OCI-LY1 (cell line): ENCODE measurements at regions not wholly inside any gene's neighbourhood (a gene's known extent, or its start where the extent isn't known, plus 50 kb on each side); places are given as distances from the start of the nearest gene placed in this dataset.

Experiments
- H2AFZ ChIP-seq: fragments of 200-600 bp; sonication (generic), shearing (Covaris generic); 2 replicates; pipeline ENCODE4 v1.6.0; 2014; ENCODE audit warnings: antibody characterized with exemption, mild to moderate bottlenecking, low read length
- H3F3A ChIP-seq: fragments of 200-600 bp; sonication (generic), shearing (Covaris generic); 2 replicates; pipeline ENCODE4 v1.6.0; 2014; ENCODE audit warnings: mild to moderate bottlenecking, antibody characterized with exemption, low read length, moderate library complexity; ENCODE audit not compliant: insufficient read depth
- H3K27ac ChIP-seq: fragments of 200-600 bp; sonication (generic); 2 replicates; pipeline ENCODE4 v1.5.1; 2014; ENCODE audit warnings: low read length, mixed run types, mild to moderate bottlenecking, low read depth; ENCODE audit not compliant: poor library complexity, severe bottlenecking
- H3K27me3 ChIP-seq: fragments of 200-600 bp; sonication (generic); 2 replicates; pipeline ENCODE4 v1.6.0; 2014; ENCODE audit warnings: antibody characterized with exemption, mild to moderate bottlenecking, low read length, moderate library complexity; ENCODE audit not compliant: insufficient read depth
- H3K36me3 ChIP-seq: fragments of 200-600 bp; sonication (generic); 2 replicates; pipeline ENCODE4 v1.6.1; 2014; ENCODE audit warnings: mild to moderate bottlenecking, antibody characterized with exemption, low read length, moderate library complexity, mixed read lengths; ENCODE audit not compliant: insufficient read depth
- H3K4me1 ChIP-seq: fragments of 200-600 bp; sonication (generic); 2 replicates; pipeline ENCODE4 v1.5.1; 2014; ENCODE audit warnings: mild to moderate bottlenecking, low read length, moderate library complexity; ENCODE audit not compliant: insufficient read depth, severe bottlenecking
- H3K4me2 ChIP-seq: fragments of 200-600 bp; sonication (generic), shearing (Covaris generic); 2 replicates; pipeline ENCODE4 v1.6.1; 2014; ENCODE audit warnings: low read length
- H3K4me3 ChIP-seq: fragments of 200-600 bp; sonication (generic); 2 replicates; pipeline ENCODE4 v1.5.1; 2014; ENCODE audit warnings: low read length, low read depth, mild to moderate bottlenecking, mixed read lengths; ENCODE audit not compliant: poor library complexity, severe bottlenecking
- H3K79me2 ChIP-seq: fragments of 200-600 bp; shearing (Covaris generic); 2 replicates; pipeline ENCODE4 v1.6.1; 2016; ENCODE audit warnings: mixed run types, low read length, mixed read lengths; ENCODE audit not compliant: insufficient read depth
- H3K9ac ChIP-seq: fragments of 200-600 bp; sonication (generic), shearing (Covaris generic); 2 replicates; pipeline ENCODE4 v1.6.1; 2014; ENCODE audit warnings: mild to moderate bottlenecking, low read length, mixed read lengths
- H3K9me2 ChIP-seq: fragments of 200-600 bp; sonication (generic), shearing (Covaris generic); 2 replicates; pipeline ENCODE4 v1.6.1; 2014; ENCODE audit warnings: low read depth, mild to moderate bottlenecking, low read length, mixed read lengths
- H3K9me3 ChIP-seq: fragments of 200-600 bp; shearing (Covaris generic); 2 replicates; pipeline ENCODE4 v1.6.1; 2014; ENCODE audit warnings: low read length, mixed read lengths
- H4K20me1 ChIP-seq: fragments of 200-600 bp; sonication (generic), shearing (Covaris generic); 2 replicates; pipeline ENCODE4 v1.6.0; 2016; ENCODE audit warnings: mild to moderate bottlenecking, low read length; ENCODE audit not compliant: insufficient read depth
- EZH2 ChIP-seq: fragments of 200-600 bp; sonication (generic), shearing (Covaris generic); IDR thresholded peaks from 2 replicates; pipeline ENCODE4 v1.8.0; 2017; ENCODE audit warnings: borderline replicate concordance, mixed run types, mild to moderate bottlenecking, antibody characterized with exemption, low read length, moderate library complexity, mixed read lengths
- TF ChIP-seq, protein P1 (sequence below): fragments of 200-600 bp; sonication (generic), shearing (Covaris generic); IDR thresholded peaks from 2 replicates; pipeline ENCODE4 v1.5.1; 2017; ENCODE audit warnings: mild to moderate bottlenecking, antibody characterized with exemption, low read length, moderate library complexity, mixed read lengths

- no peak for TF ChIP-seq EZH2
- TF ChIP-seq, protein P1, sequence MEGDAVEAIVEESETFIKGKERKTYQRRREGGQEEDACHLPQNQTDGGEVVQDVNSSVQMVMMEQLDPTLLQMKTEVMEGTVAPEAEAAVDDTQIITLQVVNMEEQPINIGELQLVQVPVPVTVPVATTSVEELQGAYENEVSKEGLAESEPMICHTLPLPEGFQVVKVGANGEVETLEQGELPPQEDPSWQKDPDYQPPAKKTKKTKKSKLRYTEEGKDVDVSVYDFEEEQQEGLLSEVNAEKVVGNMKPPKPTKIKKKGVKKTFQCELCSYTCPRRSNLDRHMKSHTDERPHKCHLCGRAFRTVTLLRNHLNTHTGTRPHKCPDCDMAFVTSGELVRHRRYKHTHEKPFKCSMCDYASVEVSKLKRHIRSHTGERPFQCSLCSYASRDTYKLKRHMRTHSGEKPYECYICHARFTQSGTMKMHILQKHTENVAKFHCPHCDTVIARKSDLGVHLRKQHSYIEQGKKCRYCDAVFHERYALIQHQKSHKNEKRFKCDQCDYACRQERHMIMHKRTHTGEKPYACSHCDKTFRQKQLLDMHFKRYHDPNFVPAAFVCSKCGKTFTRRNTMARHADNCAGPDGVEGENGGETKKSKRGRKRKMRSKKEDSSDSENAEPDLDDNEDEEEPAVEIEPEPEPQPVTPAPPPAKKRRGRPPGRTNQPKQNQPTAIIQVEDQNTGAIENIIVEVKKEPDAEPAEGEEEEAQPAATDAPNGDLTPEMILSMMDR: no peak
- Histone ChIP-seq H3F3A (no peaks in the 10 kb centered on the region), H3K4me2 (no peak overlapping the region), H3K9ac (no peak overlapping the region), H3K4me3 (no peak overlapping the region), H3K9me3 (peaks cover 5% of the 10 kb centered on the region; the same call in 1 of the 2 replicates), H3K27ac (no peak overlapping the region), H3K36me3 (no peaks in the 10 kb centered on the region), H3K79me2 (no peaks in the 10 kb centered on the region), H2AFZ (no peak overlapping the region), H3K27me3 (no peaks in the 10 kb centered on the region), H3K9me2 (no peaks in the 10 kb centered on the region), H4K20me1 (no peaks in the 10 kb centered on the region), H3K4me1 (no peaks in the 10 kb centered on the region)
Measured at GRCh38 chr5:136600306-136600705, 235.0 kb upstream of the TRPC7 start.

GRCh38 chr5:136598802-136599404 lies 233.6 kb upstream of the TRPC7 start:
- Histone ChIP-seq H2AFZ (no peak overlapping the region), H3F3A (no peaks in the 10 kb centered on the region), H3K4me2 (no peak overlapping the region), H3K27me3 (no peaks in the 10 kb centered on the region), H3K9me3 (peaks cover 5% of the 10 kb centered on the region; the same call in 1 of the 2 replicates), H3K4me3 (no peak overlapping the region), H3K4me1 (no peaks in the 10 kb centered on the region), H3K9ac (no peak overlapping the region), H4K20me1 (no peaks in the 10 kb centered on the region), H3K79me2 (no peaks in the 10 kb centered on the region), H3K36me3 (no peaks in the 10 kb centered on the region), H3K9me2 (no peaks in the 10 kb centered on the region), H3K27ac (no peak overlapping the region)
- TF ChIP-seq, protein P1: no peak
- no peak for TF ChIP-seq EZH2

DNA sequence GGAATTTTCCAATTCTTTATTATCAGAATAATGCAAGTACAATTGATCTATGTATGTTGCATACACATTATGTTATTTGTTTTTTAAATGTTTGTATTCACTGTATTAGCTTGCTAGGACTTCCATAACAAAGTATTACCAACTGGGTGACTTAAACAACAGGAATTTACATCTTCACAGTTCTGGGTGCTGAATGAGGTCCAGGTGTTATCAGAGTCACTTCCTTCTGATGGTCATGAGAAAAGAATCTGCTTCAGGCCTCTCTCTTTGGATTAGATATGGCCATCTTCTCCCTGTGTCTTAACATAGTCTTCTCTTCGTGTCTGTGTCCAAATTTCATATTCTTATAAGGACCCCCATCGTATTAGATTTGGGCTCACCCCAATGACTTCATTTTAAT lies 229.1 kb upstream of the TRPC7 start:
- H3K4me1 ChIP-seq: no peaks in the 10 kb centered on the region
- H3K27ac ChIP-seq: no peak overlapping the region
- no peaks in the 10 kb centered on the region for H3F3A ChIP-seq
- no peaks in the 10 kb centered on the region for H3K9me3 ChIP-seq
- no peaks in the 10 kb centered on the region for H3K27me3 ChIP-seq
- H3K79me2 ChIP-seq: no peaks in the 10 kb centered on the region
- TF ChIP-seq, protein P1: no peak
- no peak for TF ChIP-seq EZH2
- H4K20me1 ChIP-seq: no peaks in the 10 kb centered on the region
- no peak overlapping the region for H2AFZ ChIP-seq
- H3K9me2 ChIP-seq: no peaks in the 10 kb centered on the region
- no peaks in the 10 kb centered on the region for H3K36me3 ChIP-seq
- no peak overlapping the region for H3K4me2 ChIP-seq
- no peak overlapping the region for H3K4me3 ChIP-seq
- no peak overlapping the region for H3K9ac ChIP-seq
